ENCODE measurements at regions not wholly inside any gene's neighbourhood (a gene's known extent, or its start where the extent isn't known, plus 50 kb on each side); places are given as distances from the start of the nearest gene placed in this dataset.
A peak's percentile ranks its signal among the peaks of the same experiment; 100 is the strongest.

DNA sequence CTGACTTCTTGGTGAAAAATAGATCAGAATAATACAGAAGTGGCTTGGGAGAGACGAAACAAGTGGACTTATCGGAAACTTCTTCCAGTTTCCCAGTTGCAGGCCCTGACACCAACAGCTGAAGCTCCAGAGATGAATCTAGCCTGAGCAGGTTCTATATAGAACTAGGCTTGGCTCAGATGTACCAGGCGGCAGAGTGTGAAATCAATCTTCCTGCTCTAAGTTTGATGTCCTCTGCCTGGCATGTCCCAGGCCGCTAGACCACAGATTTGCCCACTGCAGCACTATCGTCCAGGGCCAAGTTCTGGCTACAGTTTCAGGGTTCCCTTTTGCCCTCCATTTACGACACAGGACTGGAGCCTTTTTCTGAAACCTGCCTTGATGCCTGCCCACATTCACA, 91.3 kb upstream of the PLEKHA5 start:
- DNase-seq (ENCODE audit: low spot score): no peak
- no peak overlapping the region for H3K4me3 ChIP-seq
- H3K79me2 ChIP-seq: no peaks in the 10 kb centered on the region
- no peaks in the 10 kb centered on the region for H3K9me3 ChIP-seq (ENCODE audit: low read depth)
- H3K27me3 ChIP-seq: no peaks in the 10 kb centered on the region
- H3K9me2 ChIP-seq (replicated peaks; ENCODE audit: insufficient read depth): no peaks in the 10 kb centered on the region
- H3K4me1 ChIP-seq (ENCODE audit: insufficient read depth): peaks cover 19% of the 10 kb centered on the region
- WGBS (ENCODE audit: low lambda C conversion rate, missing lambda C conversion rate): 78% methylated on average over 6 of the region's 6 CpGs
- TF ChIP-seq EZH2 (IDR thresholded peaks at IDR 0.05; ENCODE audit: borderline replicate concordance): no peak
- TF ChIP-seq EZH2phosphoT487 (IDR thresholded peaks at IDR 0.05; ENCODE audit: low read depth, severe bottlenecking, unreplicated experiment): no peak
- TF ChIP-seq, protein P1, sequence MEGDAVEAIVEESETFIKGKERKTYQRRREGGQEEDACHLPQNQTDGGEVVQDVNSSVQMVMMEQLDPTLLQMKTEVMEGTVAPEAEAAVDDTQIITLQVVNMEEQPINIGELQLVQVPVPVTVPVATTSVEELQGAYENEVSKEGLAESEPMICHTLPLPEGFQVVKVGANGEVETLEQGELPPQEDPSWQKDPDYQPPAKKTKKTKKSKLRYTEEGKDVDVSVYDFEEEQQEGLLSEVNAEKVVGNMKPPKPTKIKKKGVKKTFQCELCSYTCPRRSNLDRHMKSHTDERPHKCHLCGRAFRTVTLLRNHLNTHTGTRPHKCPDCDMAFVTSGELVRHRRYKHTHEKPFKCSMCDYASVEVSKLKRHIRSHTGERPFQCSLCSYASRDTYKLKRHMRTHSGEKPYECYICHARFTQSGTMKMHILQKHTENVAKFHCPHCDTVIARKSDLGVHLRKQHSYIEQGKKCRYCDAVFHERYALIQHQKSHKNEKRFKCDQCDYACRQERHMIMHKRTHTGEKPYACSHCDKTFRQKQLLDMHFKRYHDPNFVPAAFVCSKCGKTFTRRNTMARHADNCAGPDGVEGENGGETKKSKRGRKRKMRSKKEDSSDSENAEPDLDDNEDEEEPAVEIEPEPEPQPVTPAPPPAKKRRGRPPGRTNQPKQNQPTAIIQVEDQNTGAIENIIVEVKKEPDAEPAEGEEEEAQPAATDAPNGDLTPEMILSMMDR (IDR thresholded peaks at IDR 0.05; ENCODE audit: poor library complexity): no peak
- no peaks in the 10 kb centered on the region for H3K36me3 ChIP-seq (replicated peaks; ENCODE audit: insufficient read depth, low read depth)
- no peak overlapping the region for H3K27ac ChIP-seq
- no peaks in the 10 kb centered on the region for H4K20me1 ChIP-seq (ENCODE audit: insufficient read depth, poor library complexity, severe bottlenecking)
- H2AFZ ChIP-seq: no peak overlapping the region
- no peak overlapping the region for H3K4me2 ChIP-seq

DNA sequence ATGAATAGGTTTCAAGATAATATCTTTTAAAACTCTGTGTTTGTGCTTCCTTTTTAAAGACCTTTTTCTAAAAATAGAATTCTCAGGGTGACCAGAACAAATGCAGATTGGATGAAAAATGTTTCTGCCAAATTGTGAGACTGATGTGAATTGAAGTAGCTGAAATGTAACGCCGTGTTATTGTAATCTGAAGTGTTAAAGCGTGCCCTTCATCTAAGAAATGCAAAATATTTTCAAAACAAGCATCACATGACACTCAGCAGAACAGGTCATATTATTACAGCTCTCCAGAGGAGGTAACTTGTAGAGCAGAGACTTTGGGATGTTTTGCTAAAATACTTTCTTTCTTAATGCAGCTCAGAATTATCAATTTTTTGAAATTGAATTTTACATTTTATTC, 90.0 kb upstream of the PLEKHA5 start:
- no peaks in the 10 kb centered on the region for H3K27me3 ChIP-seq
- no peaks in the 10 kb centered on the region for H3K9me2 ChIP-seq (replicated peaks; ENCODE audit: insufficient read depth)
- no peak overlapping the region for H3K4me2 ChIP-seq
- peaks cover 19% of the 10 kb centered on the region for H3K4me1 ChIP-seq (ENCODE audit: insufficient read depth)
- H3K9me3 ChIP-seq (ENCODE audit: low read depth): no peaks in the 10 kb centered on the region
- no peak overlapping the region for H3K27ac ChIP-seq
- WGBS (ENCODE audit: low lambda C conversion rate, missing lambda C conversion rate): 66% methylated on average over 3 of the region's 3 CpGs
- no peak overlapping the region for H2AFZ ChIP-seq
- no peak overlapping the region for H3K4me3 ChIP-seq
- TF ChIP-seq EZH2phosphoT487 (IDR thresholded peaks at IDR 0.05; ENCODE audit: low read depth, severe bottlenecking, unreplicated experiment) (no peak), EZH2 (IDR thresholded peaks at IDR 0.05; ENCODE audit: borderline replicate concordance) (no peak)
- DNase-seq (ENCODE audit: low spot score): no peak
- H3K36me3 ChIP-seq (replicated peaks; ENCODE audit: insufficient read depth, low read depth): no peaks in the 10 kb centered on the region
- H3K79me2 ChIP-seq: no peaks in the 10 kb centered on the region
- no peaks in the 10 kb centered on the region for H4K20me1 ChIP-seq (ENCODE audit: insufficient read depth, poor library complexity, severe bottlenecking)

DNA sequence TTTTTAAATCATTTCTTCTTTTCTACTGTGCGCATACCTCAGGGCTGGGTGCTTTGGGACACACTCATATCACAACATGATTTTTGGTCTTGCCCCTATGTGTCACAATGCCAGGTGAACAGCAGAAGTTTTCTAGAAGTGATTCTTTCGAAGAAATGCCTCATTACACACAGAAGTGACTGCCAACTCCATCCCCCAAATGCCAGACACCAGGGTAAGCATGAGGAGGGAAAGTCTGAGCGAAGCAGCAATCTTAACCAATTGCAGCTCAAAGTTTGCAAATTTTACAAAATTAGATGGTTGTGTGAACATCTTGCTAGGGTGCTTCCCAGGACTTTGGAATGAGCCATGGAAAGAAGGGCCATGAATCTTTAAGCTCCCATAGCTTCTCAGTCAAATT, 87.3 kb upstream of the PLEKHA5 start:
- H3K79me2 ChIP-seq: no peaks in the 10 kb centered on the region
- no peaks in the 10 kb centered on the region for H3K27me3 ChIP-seq
- no peaks in the 10 kb centered on the region for H3K36me3 ChIP-seq (replicated peaks; ENCODE audit: insufficient read depth, low read depth)
- no peak for DNase-seq (ENCODE audit: low spot score)
- no peak overlapping the region for H3K27ac ChIP-seq
- WGBS (ENCODE audit: low lambda C conversion rate, missing lambda C conversion rate): 99% methylated on average over 3 of the region's 3 CpGs
- H2AFZ ChIP-seq: no peak overlapping the region
- H4K20me1 ChIP-seq (ENCODE audit: insufficient read depth, poor library complexity, severe bottlenecking): no peaks in the 10 kb centered on the region
- no peak overlapping the region for H3K4me3 ChIP-seq
- TF ChIP-seq EZH2 (IDR thresholded peaks at IDR 0.05; ENCODE audit: borderline replicate concordance): no peak
- TF ChIP-seq, protein P1 (IDR thresholded peaks at IDR 0.05; ENCODE audit: poor library complexity): no peak
- no peak for TF ChIP-seq EZH2phosphoT487 (IDR thresholded peaks at IDR 0.05; ENCODE audit: low read depth, severe bottlenecking, unreplicated experiment)
- no peaks in the 10 kb centered on the region for H3K9me3 ChIP-seq (ENCODE audit: low read depth)
- no peak overlapping the region for H3K4me2 ChIP-seq
- peaks cover 27% of the 10 kb centered on the region for H3K4me1 ChIP-seq (ENCODE audit: insufficient read depth)
- H3K9me2 ChIP-seq (replicated peaks; ENCODE audit: insufficient read depth): no peaks in the 10 kb centered on the region

DNA sequence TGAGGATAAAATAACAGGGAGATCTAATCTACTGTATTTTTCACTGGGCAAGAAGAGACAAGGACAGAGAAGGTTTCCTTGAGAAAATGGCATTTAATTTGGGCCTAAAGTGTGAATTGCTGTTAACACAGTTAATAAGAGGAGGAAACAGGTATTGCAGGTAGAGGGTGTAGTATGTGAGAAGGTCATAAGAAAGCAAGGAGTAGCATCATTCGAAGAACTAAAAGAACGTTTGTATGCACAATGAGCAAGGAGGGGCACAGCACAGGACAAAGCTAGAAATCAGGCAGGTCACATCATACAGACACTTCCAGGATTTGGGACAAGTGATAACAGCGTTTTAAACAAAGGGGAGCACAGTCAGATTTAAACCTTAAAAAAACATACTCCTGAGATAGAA, 85.1 kb upstream of the PLEKHA5 start:
- no peaks in the 10 kb centered on the region for H3K79me2 ChIP-seq
- WGBS (ENCODE audit: low lambda C conversion rate, missing lambda C conversion rate): 35% methylated on average over 3 of the region's 3 CpGs
- peaks cover 15% of the 10 kb centered on the region for H3K4me1 ChIP-seq (ENCODE audit: insufficient read depth)
- H3K36me3 ChIP-seq (replicated peaks; ENCODE audit: insufficient read depth, low read depth): no peaks in the 10 kb centered on the region
- H3K4me2 ChIP-seq: peak overlapping the region; percentile 45
- no peak for DNase-seq (ENCODE audit: low spot score)
- H3K4me3 ChIP-seq: no peak overlapping the region
- no peak overlapping the region for H3K27ac ChIP-seq
- no peak for TF ChIP-seq EZH2 (IDR thresholded peaks at IDR 0.05; ENCODE audit: borderline replicate concordance)
- TF ChIP-seq, protein P1 (IDR thresholded peaks at IDR 0.05; ENCODE audit: poor library complexity): no peak
- no peak overlapping the region for H2AFZ ChIP-seq
- no peaks in the 10 kb centered on the region for H3K9me3 ChIP-seq (ENCODE audit: low read depth)
- H3K27me3 ChIP-seq: no peaks in the 10 kb centered on the region
- H3K9me2 ChIP-seq (replicated peaks; ENCODE audit: insufficient read depth): no peaks in the 10 kb centered on the region
- H4K20me1 ChIP-seq (ENCODE audit: insufficient read depth, poor library complexity, severe bottlenecking): no peaks in the 10 kb centered on the region

All from hepatocyte (in vitro differentiated cells).